ENCODE measurements at regions not wholly inside any gene's neighbourhood (a gene's known extent, or its start where the extent isn't known, plus 50 kb on each side); places are given as distances from the start of the nearest gene placed in this dataset.
"Not testable (repeated sequence)": the region's sequence is repeated elsewhere in the genome, so short reads cannot be mapped to it uniquely, and the experiment has no call there.

- not testable (repeated sequence) for H3K27me3 ChIP-seq (replicated peaks in 1 of 4; ENCODE audit: control insufficient read depth in 3 of 4, extremely low read depth in 1 of 4, insufficient read depth in 3 of 4, low read length in 3 of 4); FAIRE-seq; H4K5ac ChIP-seq (ENCODE audit: insufficient read length, low read depth, low read length)
Measured at GRCh38 chr5:25510692-25511091, 865.9 kb upstream of the CDH10 start.

GRCh38 chr5:25508011-25508410 lies 863.2 kb upstream of the CDH10 start:
- 96% methylated on average over 3 of the region's 4 CpGs; no CpG with 5 or more reads in 1 of the 2 experiments for WGBS, 2 experiments (ENCODE audit: extremely low coverage in 1 of 2, insufficient coverage in 1 of 2, insufficient read length in 1 of 2, insufficient replicate concordance in 2 of 2, low coverage in 1 of 2, low lambda C conversion rate in 2 of 2, missing lambda C conversion rate in 1 of 2)
- H2BK15ac ChIP-seq (ENCODE audit: low read length); H2BK5ac ChIP-seq (ENCODE audit: low read depth, low read length); H3K27ac ChIP-seq (ENCODE audit: low read depth, low read length); H3K4me3 ChIP-seq (ENCODE audit: extremely low read depth in 1 of 4, insufficient read depth in 2 of 4, low read depth in 3 of 4, low read length in 4 of 4); H3K9me3 ChIP-seq (ENCODE audit: insufficient read depth in 2 of 2, low read depth in 1 of 2, low read length in 1 of 2); H3K36me3 ChIP-seq (ENCODE audit: control insufficient read depth in 2 of 4, insufficient read depth in 4 of 4, low read length in 3 of 4); H3K56ac ChIP-seq (replicated peaks; ENCODE audit: insufficient read length, low read depth, low read length); DNase-seq (ENCODE audit: low read depth in 1 of 2, low spot score in 2 of 2); H4K20me1 ChIP-seq (replicated peaks in 1 of 2; ENCODE audit: control insufficient read depth in 1 of 2, insufficient read depth in 2 of 2, low read length in 2 of 2); H3K14ac ChIP-seq (ENCODE audit: insufficient read length); H3K9ac ChIP-seq (replicated peaks in 1 of 4; ENCODE audit: extremely low read depth in 1 of 4, low read depth in 3 of 4, low read length in 3 of 4); H3K23me2 ChIP-seq (ENCODE audit: low read depth, low read length); POLR2A ChIA-PET (ENCODE audit: partially characterized antibody); H2BK120ac ChIP-seq (replicated peaks; ENCODE audit: low read depth, low read length); H4K5ac ChIP-seq (ENCODE audit: insufficient read length, low read depth, low read length); H2AFZ ChIP-seq (ENCODE audit: low read length); H3K23ac ChIP-seq (ENCODE audit: insufficient read length); H3K79me1 ChIP-seq (ENCODE audit: low read depth, low read length); H3K4me2 ChIP-seq (ENCODE audit: insufficient read depth in 1 of 2, low read depth in 2 of 2, low read length in 2 of 2); H3K4me1 ChIP-seq (replicated peaks in 1 of 4; ENCODE audit: control insufficient read depth in 3 of 4, insufficient read depth in 4 of 4, low read length in 3 of 4); H3K18ac ChIP-seq (ENCODE audit: extremely low read depth, low read length); H4K8ac ChIP-seq (ENCODE audit: extremely low read depth, insufficient read depth, low read length); H2AK5ac ChIP-seq (ENCODE audit: low read depth, low read length); H2BK20ac ChIP-seq (ENCODE audit: low read length); H3K79me2 ChIP-seq (ENCODE audit: control insufficient read depth in 1 of 2, insufficient read depth in 2 of 2, low read length in 2 of 2); H4K91ac ChIP-seq (replicated peaks; ENCODE audit: insufficient read length, low read length); H2BK12ac ChIP-seq (ENCODE audit: low read depth, low read length); FAIRE-seq; H3K4ac ChIP-seq (replicated peaks; ENCODE audit: insufficient read length, low read depth, low read length); H3K27me3 ChIP-seq (replicated peaks in 1 of 4; ENCODE audit: control insufficient read depth in 3 of 4, extremely low read depth in 1 of 4, insufficient read depth in 3 of 4, low read length in 3 of 4); CTCF ChIA-PET (ENCODE audit: partially characterized antibody): not testable (repeated sequence)

More at GRCh38 chr5:25510692-25511091, 865.9 kb upstream of the CDH10 start:
- H3K4me2 ChIP-seq (ENCODE audit: insufficient read depth in 1 of 2, low read depth in 2 of 2, low read length in 2 of 2); H3K18ac ChIP-seq (ENCODE audit: extremely low read depth, low read length); H2BK15ac ChIP-seq (ENCODE audit: low read length); CTCF ChIA-PET (ENCODE audit: partially characterized antibody); H3K4ac ChIP-seq (replicated peaks; ENCODE audit: insufficient read length, low read depth, low read length); H3K27ac ChIP-seq (ENCODE audit: low read depth, low read length); H2AK5ac ChIP-seq (ENCODE audit: low read depth, low read length); H2BK20ac ChIP-seq (ENCODE audit: low read length); H3K4me1 ChIP-seq (replicated peaks in 1 of 4; ENCODE audit: control insufficient read depth in 3 of 4, insufficient read depth in 4 of 4, low read length in 3 of 4); H3K23ac ChIP-seq (ENCODE audit: insufficient read length); H3K9ac ChIP-seq (replicated peaks in 1 of 4; ENCODE audit: extremely low read depth in 1 of 4, low read depth in 3 of 4, low read length in 3 of 4); H4K8ac ChIP-seq (ENCODE audit: extremely low read depth, insufficient read depth, low read length); H3K14ac ChIP-seq (ENCODE audit: insufficient read length); H3K79me2 ChIP-seq (ENCODE audit: control insufficient read depth in 1 of 2, insufficient read depth in 2 of 2, low read length in 2 of 2); H4K91ac ChIP-seq (replicated peaks; ENCODE audit: insufficient read length, low read length); H2BK12ac ChIP-seq (ENCODE audit: low read depth, low read length); H4K20me1 ChIP-seq (replicated peaks in 1 of 2; ENCODE audit: control insufficient read depth in 1 of 2, insufficient read depth in 2 of 2, low read length in 2 of 2); H3K23me2 ChIP-seq (ENCODE audit: low read depth, low read length); H3K79me1 ChIP-seq (ENCODE audit: low read depth, low read length); H2BK120ac ChIP-seq (replicated peaks; ENCODE audit: low read depth, low read length); DNase-seq (ENCODE audit: low read depth in 1 of 2, low spot score in 2 of 2); H3K56ac ChIP-seq (replicated peaks; ENCODE audit: insufficient read length, low read depth, low read length); H3K36me3 ChIP-seq (ENCODE audit: control insufficient read depth in 2 of 4, insufficient read depth in 4 of 4, low read length in 3 of 4); H2AFZ ChIP-seq (ENCODE audit: low read length); H2BK5ac ChIP-seq (ENCODE audit: low read depth, low read length); H3K4me3 ChIP-seq (ENCODE audit: extremely low read depth in 1 of 4, insufficient read depth in 2 of 4, low read depth in 3 of 4, low read length in 4 of 4); H3K9me3 ChIP-seq (ENCODE audit: insufficient read depth in 2 of 2, low read depth in 1 of 2, low read length in 1 of 2): not testable (repeated sequence)
- 94% methylated on average over 2 of the region's 2 CpGs; no CpG with 5 or more reads in 1 of the 2 experiments for WGBS, 2 experiments (ENCODE audit: extremely low coverage in 1 of 2, insufficient coverage in 1 of 2, insufficient read length in 1 of 2, insufficient replicate concordance in 2 of 2, low coverage in 1 of 2, low lambda C conversion rate in 2 of 2, missing lambda C conversion rate in 1 of 2)
- TF ChIP-seq KDM1A (IDR thresholded peaks at IDR 0.05; ENCODE audit: borderline replicate concordance, low read length), result peak; percentile 49; the same call in 1 of the 2 replicates
- POLR2A ChIA-PET (ENCODE audit: partially characterized antibody), result interaction anchor here (1.0 kb wide), 1 partner anchor 67 kb away, joined by 3 read pairs; no protein-coding TSS in a partner anchor

Measured in H1 (cell line).